ENCODE measurements at regions not wholly inside any gene's neighbourhood (a gene's known extent, or its start where the extent isn't known, plus 50 kb on each side); places are given as distances from the start of the nearest gene placed in this dataset.
"Not testable (repeated sequence)": the region's sequence is repeated elsewhere in the genome, so short reads cannot be mapped to it uniquely, and the experiment has no call there.

- no peak for TF ChIP-seq CTCF (IDR thresholded peaks at IDR 0.05; ENCODE audit: insufficient read depth, missing control alignments)
- no peak for FAIRE-seq
- no peak for DNase-seq (ENCODE audit: insufficient read length, low spot score)
Observed at GRCh38 chr11:37849706-37850105, 1251.7 kb upstream of the RAG2 start.

DNA sequence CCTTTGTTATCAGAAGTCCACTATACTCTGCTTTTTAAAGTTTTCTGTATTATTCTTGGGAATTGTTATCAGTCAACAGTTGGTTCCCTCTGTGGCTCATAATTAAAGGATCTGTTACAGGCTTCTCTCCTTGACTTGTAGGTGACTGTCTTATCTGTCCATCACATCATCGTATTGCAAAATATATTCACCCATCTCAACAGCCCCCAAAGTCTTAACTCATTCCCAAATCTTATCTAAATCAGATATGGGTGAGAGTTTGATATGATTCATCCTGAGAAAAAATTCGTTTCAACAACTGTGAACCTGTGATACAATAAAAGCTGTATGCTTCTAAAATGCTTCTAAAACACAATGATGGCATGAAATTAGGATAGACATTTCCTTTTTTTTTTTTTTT lies 1245.6 kb upstream of the RAG2 start:
- FAIRE-seq (no peak), DNase-seq (ENCODE audit: insufficient read length, low spot score) (no peak)
- no peak for TF ChIP-seq CTCF (IDR thresholded peaks at IDR 0.05; ENCODE audit: insufficient read depth, missing control alignments)

DNA sequence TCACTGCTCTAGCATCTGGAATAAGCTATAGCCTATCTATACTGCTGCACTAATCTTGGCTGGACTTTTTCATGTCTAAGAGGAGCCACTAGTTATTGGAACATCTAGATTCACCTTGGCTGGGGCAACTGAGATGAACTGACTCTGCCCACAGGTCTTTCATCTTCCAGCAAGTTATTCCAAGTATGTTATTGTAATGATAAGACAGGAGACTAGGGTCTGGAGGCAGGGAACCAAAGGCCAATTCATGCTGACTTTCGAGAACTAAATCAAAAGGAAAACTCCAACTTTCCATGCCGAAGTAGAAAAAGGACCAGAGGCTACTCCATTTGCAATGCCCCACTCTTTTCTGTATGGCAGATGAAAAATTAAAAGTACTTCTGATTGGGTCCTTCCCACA lies 1243.0 kb upstream of the RAG2 start:
- no peak for FAIRE-seq
- no peak for TF ChIP-seq CTCF (IDR thresholded peaks at IDR 0.05; ENCODE audit: insufficient read depth, missing control alignments)

DNA sequence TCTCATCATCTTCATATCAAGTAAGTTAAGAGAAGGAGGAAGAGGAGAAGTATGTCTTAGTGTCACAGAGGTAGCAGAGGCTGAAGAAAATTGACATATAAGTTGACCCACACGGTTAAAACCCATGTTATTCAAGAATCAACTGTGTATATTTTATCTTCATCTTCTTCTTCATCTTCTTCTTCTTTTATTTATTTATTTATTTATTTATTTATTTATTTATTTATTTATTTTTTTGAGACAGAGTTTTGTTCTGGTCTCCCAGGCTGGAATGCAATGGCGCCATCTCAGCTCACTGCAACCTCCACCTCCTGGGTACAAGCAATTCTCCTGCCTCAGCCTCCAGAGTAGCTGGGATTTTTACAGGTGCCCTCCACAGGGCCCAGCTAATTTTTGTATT lies 1242.3 kb upstream of the RAG2 start:
- not testable (repeated sequence) for FAIRE-seq; DNase-seq (ENCODE audit: insufficient read length, low spot score)

More for the DNA sequence above, 1243.0 kb upstream of the RAG2 start:
- DNase-seq (ENCODE audit: insufficient read length, low spot score): no peak

GRCh38 chr11:37830529-37830928 lies 1232.5 kb upstream of the RAG2 start:
- FAIRE-seq (no peak), DNase-seq (ENCODE audit: insufficient read length, low spot score) (no peak)
- TF ChIP-seq CTCF (IDR thresholded peaks at IDR 0.05; ENCODE audit: insufficient read depth, missing control alignments): no peak

DNA sequence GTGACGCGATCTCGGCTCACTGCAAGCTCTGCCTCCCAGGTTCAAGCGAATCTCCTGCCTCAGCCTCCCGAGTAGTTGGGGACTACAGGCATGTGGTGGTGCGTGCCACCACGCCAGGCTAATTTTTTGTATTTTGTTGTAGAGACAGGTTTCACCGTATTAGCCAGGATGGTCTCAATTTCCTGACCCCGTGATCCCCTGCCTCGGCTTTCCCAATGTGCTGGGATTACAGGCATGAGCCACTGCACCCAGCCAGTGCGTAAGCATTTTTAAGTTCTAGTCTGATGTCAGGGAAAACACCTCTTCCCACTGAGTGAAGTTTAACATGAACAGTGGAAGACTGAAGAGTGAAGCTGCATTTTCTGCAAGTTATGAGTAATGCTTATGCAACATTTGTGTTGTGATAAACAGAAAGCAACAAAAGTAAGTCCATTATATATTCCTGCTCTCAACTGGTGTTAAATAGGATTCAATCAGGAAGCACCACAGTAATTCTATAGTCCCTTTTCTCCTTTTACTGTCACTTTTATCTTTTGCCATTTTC lies 1219.8 kb upstream of the RAG2 start:
- no peak for TF ChIP-seq CTCF (IDR thresholded peaks at IDR 0.05; ENCODE audit: insufficient read depth, missing control alignments)
- DNase-seq (ENCODE audit: insufficient read length, low spot score) (no peak), FAIRE-seq (no peak)

DNA sequence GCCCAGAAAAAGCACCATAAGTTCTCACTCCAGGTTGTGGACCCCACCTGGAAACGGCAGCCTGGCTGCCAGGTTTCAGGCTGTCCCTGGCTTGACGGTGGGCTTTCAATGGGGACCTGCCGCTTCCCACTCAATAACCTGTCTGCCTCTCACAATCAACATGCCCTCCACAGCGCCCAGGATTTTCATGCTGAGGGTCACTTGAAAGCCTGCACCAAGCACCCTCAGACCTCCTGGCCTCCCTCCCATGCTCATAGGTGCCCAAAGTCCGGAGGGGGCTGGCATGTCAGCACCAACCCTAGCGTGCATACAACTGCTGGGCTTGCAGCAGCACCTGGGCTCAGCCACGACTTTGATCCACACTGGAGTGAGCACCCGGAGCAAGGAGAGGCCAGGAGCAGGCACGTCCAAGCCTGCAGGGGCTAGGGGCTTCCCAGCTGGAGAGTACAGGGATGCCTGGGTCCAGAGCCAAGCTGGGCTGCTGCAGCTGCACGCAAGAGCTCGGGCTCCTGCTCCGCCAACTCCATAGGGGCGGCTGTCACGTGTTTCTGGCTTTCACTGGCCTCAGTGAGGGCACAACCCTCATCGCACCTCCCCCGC lies 1214.3 kb upstream of the RAG2 start:
- TF ChIP-seq CTCF (IDR thresholded peaks at IDR 0.05; ENCODE audit: insufficient read depth, missing control alignments): no peak
- FAIRE-seq (no peak), DNase-seq (ENCODE audit: insufficient read length, low spot score) (no peak)

DNA sequence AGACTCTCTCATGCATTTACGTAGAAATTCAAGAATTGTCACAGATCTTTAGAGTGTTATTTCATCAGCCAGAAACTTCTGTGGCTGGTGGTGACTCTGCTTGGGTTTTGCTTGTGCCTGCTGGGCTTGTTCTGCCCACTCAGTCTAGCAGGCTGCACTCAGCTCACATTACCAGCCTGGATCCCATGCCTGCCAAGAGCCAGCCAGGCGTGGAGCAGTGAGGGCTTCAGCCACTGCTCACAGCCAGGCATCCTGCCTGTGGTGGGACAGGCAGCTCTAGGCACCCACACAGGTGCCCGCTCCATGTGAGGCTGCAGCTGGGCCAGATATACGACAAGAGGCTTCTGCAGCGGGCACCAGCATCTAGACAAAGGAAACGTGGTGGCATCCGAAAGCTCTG lies 1213.3 kb upstream of the RAG2 start:
- no peak for DNase-seq (ENCODE audit: insufficient read length, low spot score)
- no peak for TF ChIP-seq CTCF (IDR thresholded peaks at IDR 0.05; ENCODE audit: insufficient read depth, missing control alignments)
- no peak for FAIRE-seq
